ENCODE measurements at regions not wholly inside any gene's neighbourhood (a gene's known extent, or its start where the extent isn't known, plus 50 kb on each side); places are given as distances from the start of the nearest gene placed in this dataset.

- Histone ChIP-seq H4K91ac (ENCODE audit: insufficient read depth, low read depth, low read length) (no peak overlapping the region), H4K5ac (ENCODE audit: low read depth, low read length) (no peak overlapping the region), H3K9me1 (ENCODE audit: insufficient read depth, low read length) (no peaks in the 10 kb centered on the region), H2BK20ac (ENCODE audit: low read depth, low read length) (no peak overlapping the region), H2BK15ac (ENCODE audit: low read depth, low read length) (no peak overlapping the region), H3K79me1 (ENCODE audit: low read depth in 1 of 2, low read length in 2 of 2) (no peaks in the 10 kb centered on the region), H4K8ac (ENCODE audit: low read depth in 2 of 2, low read length in 2 of 2) (no peak overlapping the region), H2AK5ac (ENCODE audit: low read depth, low read length) (no peak overlapping the region), H3K27me3 (ENCODE audit: control insufficient read depth, insufficient read depth, low read length) (no peaks in the 10 kb centered on the region), H2AK9ac (replicated peaks; ENCODE audit: low read depth, low read length, poor library complexity) (no peak overlapping the region), H2BK5ac (ENCODE audit: low read depth, low read length, poor library complexity, severe bottlenecking) (no peak overlapping the region), H3K27ac (ENCODE audit: insufficient read depth, low read length) (no peak overlapping the region), H3K9me3 (ENCODE audit: control insufficient read depth, insufficient read depth, low read length) (peaks cover 20% of the 10 kb centered on the region), H3K9ac (ENCODE audit: low read depth, low read length) (no peak overlapping the region), H3K36me3 (ENCODE audit: control insufficient read depth, insufficient read depth, low read length) (no peaks in the 10 kb centered on the region), H3K18ac (ENCODE audit: low read depth, low read length) (no peak overlapping the region), H3K4me3 (ENCODE audit: insufficient read depth, low read depth, low read length) (no peak overlapping the region), H3K4ac (ENCODE audit: low read depth, low read length) (no peak overlapping the region), H2BK120ac (ENCODE audit: low read depth, low read length) (no peak overlapping the region), H3K14ac (replicated peaks; ENCODE audit: low read depth, low read length) (no peak overlapping the region), H3K4me1 (ENCODE audit: control insufficient read depth, insufficient read depth, low read length) (no peaks in the 10 kb centered on the region), H4K20me1 (ENCODE audit: insufficient read depth, low read length) (no peaks in the 10 kb centered on the region), H3K23ac (ENCODE audit: low read depth, low read length) (no peak overlapping the region), H3K4me2 (ENCODE audit: low read depth, low read length) (no peak overlapping the region), H3K56ac (ENCODE audit: extremely low read depth, insufficient read depth, low read length) (no peak overlapping the region), H2AFZ (replicated peaks; ENCODE audit: low read length, poor library complexity) (no peak overlapping the region)
- intact Hi-C loops (cut with micrococcal nuclease) (no loop called here), dilution Hi-C loops (cut with HindIII; ENCODE audit: low sequenced_read_pairs, unreplicated experiment) (no loop called here), in situ Hi-C loops (cut with MboI; ENCODE audit: low sequenced_read_pairs) (no loop called here)
- BruUV-seq (replicated peaks): no TSS peak
- TF ChIP-seq CEBPB (IDR thresholded peaks at IDR 0.05; ENCODE audit: low read depth, low read length) (no peak), POLR2A (IDR thresholded peaks at IDR 0.05; ENCODE audit: low read depth, low read length) (no peak), CHD1 (IDR thresholded peaks at IDR 0.05; ENCODE audit: low read depth, low read length) (no peak), MAFK (IDR thresholded peaks at IDR 0.05; ENCODE audit: low read depth, low read length) (no peak), RAD21 (IDR thresholded peaks at IDR 0.05; ENCODE audit: low read length) (no peak), RFX5 (IDR thresholded peaks at IDR 0.05; ENCODE audit: low read depth, low read length) (no peak), USF2 (IDR thresholded peaks at IDR 0.05; ENCODE audit: low read depth, low read length) (no peak), NFE2L2 (IDR thresholded peaks at IDR 0.05; ENCODE audit: low read depth, low read length) (no peak), SMC3 (IDR thresholded peaks at IDR 0.05; ENCODE audit: low read depth, low read length) (no peak), FOS (IDR thresholded peaks at IDR 0.05; ENCODE audit: low read depth, low read length) (no peak), RCOR1 (IDR thresholded peaks at IDR 0.05; ENCODE audit: insufficient replicate concordance, low read length) (no peak)
- CTCF ChIA-PET: no interaction called here
- WGBS, 2 experiments (ENCODE audit: extremely low coverage in 2 of 2, insufficient read length in 1 of 2): 33% methylated on average over 1 of the region's 7 CpGs; no CpG with 5 or more reads in 1 of the 2 experiments
- ATAC-seq (ENCODE audit: low read depth) (no peak), DNase-seq (no peak)
- POLR2A ChIA-PET (ENCODE audit: unreplicated experiment): no interaction called here
Measured at GRCh38 chr1:213761845-213762407, 225.8 kb upstream of the PROX1 start.

Measured in IMR-90 (cell line).